ENCODE measurements at regions not wholly inside any gene's neighbourhood (a gene's known extent, or its start where the extent isn't known, plus 50 kb on each side); places are given as distances from the start of the nearest gene placed in this dataset.
"Not testable (repeated sequence)": the region's sequence is repeated elsewhere in the genome, so short reads cannot be mapped to it uniquely, and the experiment has no call there.

DNA sequence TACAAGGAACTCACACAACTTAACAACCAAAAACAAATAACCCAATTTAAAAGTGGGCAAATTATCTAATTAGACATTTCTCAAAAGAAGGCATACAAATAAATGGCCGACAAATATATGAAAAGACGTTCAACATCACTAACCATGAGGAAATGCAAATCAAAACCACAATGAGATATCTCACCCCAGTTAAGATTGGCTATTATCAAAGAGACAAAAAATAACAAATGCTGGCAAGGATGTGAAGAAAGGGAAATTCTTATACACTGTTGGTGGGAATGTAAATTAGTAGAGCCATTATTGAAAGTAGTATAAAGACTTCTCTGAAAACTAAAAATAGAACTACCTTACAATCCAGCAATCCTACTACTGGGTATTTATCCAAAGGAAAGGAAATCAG lies 96.7 kb upstream of the SIRPG start:
- DNase-seq (ENCODE audit: low read depth), result no peak

DNA sequence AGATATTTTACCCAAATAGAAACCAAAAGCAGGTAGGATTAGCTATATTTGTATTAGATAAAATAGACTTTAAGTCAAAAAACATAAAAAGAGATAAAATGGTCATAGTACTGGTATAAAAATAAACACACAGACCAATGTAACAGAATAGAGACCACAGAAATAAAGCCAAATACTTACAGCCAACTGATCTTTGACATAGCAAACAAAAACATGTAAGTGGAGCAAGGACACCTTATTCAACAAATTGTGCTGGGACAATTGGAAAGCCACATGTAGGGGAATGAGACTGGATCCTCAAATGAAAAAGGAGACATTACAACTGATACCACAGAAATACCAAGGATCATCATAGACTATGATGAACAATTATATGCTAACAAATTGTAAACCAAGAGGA lies 94.5 kb upstream of the SIRPG start:
- no peak for DNase-seq (ENCODE audit: low read depth)

DNA sequence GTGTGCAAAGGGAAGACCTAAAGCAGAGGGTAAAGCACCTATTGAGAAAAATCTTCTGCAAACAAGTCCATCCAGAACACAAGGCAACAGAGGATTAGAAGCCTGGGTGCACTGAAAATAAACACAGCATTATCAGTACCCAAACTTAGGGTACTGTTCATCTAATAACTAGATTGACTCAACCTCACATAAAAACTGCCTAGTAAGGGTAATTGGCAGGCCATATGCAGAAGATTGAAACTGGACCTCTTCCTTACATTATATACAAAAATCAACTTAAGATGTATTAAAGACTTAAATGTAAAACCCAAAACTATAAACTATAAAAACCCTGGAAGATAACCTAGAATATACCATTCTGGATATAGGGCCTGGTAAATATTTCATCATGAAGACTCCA lies 91.2 kb upstream of the SIRPG start:
- no peak for DNase-seq (ENCODE audit: low read depth)

DNA sequence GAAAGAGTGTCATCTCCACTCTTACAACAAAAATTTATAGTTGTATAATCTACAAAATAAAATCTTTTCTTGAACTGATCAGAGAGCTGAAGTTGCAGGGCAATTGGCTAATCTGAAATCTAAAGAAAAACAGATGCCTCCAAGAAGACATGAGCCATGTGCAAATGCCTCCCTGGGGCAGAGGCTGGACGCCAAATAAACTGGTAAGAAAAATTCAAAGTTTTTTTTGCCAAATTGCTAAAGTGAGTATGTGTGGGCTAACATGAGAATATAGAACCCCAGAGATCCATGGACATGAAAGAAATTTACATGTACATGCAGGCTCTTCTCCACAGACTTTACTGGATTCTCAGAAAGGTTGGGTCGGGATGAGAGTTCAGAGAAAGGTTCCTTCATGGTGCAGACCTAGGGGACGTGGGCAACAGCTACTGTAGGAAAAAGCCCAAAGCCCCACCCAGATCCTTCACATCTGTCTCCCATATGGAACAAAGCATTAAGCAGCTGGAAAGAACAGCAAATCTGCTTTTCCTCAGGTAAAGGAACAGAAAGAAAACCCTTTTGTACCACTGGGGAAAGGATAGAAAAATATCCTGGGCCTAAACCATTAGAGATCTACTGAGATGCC lies 90.5 kb upstream of the SIRPG start:
- DNase-seq (ENCODE audit: low read depth), result no peak

DNA sequence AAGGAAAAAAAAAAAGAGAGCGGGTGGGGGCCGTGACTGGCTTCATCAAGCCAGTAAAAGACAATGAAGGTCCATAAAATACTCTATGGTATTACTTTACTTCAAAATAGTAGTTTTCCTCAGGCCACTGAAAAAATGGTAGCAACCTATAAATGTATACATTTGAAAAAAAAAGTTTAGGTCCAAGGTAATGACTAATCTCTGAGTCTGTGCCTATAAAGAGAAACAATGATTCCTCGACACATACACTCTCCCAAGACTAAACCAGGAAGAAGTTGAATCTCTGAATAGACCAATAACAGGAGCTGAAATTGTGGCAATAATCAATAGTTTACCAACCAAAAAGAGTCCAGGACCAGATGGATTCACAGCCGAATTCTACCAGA lies 84.5 kb upstream of the SIRPG start:
- DNase-seq (ENCODE audit: low read depth), result not testable (repeated sequence)

DNA sequence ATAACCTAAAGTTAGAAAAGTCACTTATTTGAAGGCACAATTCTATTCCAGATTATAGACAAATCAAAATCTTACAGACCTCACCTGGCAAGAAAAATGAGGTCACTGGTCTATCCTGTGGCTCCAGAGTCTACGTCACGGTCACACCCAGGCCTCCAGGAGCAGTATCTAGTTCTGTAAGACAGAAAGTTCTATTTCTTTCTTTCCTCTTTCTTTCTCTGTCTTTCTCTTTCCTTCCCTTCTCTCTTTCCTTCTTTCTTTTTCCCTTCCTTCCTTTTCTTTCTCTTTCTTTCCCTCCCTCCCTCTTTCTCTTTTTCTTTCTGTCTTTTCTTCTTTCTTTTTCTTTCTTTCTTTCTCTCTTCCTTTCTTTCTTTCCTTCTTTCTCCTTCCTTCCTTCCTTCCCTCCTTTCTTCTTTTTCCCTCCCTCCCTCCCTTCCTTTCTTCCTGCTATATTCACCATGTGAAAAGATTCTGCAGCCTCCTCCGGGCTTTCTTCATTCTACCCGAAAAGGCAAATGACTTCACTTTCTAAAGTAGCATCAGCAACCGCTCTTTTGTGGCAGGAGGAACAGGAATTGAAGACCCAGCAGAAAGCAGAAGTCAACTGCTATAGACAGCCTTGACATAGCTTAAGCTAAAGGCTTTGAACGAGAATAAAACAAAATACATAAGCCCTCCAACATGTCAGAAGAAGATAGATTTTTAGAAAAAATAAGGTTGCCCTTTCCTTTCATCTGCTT lies 83.9 kb upstream of the SIRPG start:
- no peak for DNase-seq (ENCODE audit: low read depth)

DNA sequence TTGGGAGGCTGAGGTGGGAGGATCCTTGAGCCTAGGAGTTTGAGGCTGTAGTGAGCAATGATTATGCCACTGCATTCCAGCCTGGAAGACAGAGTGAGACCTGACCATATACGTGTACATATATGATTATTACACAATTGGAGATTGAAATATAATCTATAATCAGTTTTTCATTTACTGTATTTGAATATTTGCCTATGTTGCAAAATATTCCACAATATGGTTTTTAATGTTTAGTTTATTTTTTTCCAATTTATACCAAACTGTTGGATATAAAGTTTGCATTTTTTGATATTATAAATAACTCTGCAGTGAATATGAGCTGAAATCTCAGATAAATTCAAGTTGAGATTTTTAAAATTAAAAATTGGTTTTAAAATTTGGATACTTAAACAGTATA lies 79.6 kb upstream of the SIRPG start:
- DNase-seq (ENCODE audit: low read depth), result no peak

DNA sequence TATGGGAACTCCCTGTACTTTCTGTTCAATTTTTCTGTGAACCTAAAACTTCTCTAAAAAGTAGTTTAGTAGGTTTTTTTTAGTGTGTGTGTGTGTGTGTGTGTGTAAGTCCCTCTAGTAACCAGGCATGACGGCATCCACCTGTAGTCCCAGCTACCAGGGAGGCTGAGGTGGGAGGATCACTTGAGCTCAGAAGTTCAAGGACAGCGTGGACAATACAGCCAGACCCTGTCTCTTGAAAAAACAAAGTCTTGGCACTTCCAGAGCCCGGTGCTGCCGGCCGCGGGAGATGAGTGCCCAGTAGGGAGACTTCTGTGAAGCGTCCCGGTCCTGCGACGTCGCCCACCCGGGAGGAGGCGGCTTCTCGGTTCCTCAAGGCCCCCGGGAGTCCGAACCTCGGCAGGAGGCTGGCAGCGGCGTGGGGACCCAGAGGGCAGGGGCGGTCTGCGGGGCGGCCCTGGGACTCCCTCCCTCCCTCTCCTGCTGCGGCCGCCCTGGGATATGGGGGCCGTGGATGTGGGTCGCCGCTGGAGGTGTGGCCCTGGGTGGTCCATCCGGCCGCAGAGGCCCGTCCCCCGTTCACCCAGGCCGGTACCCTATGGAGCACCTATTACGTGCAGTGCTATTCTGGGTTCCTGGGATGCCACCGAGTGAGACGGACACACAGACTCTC lies 78.0 kb upstream of the SIRPG start:
- DNase-seq (ENCODE audit: low read depth), result no peak

DNA sequence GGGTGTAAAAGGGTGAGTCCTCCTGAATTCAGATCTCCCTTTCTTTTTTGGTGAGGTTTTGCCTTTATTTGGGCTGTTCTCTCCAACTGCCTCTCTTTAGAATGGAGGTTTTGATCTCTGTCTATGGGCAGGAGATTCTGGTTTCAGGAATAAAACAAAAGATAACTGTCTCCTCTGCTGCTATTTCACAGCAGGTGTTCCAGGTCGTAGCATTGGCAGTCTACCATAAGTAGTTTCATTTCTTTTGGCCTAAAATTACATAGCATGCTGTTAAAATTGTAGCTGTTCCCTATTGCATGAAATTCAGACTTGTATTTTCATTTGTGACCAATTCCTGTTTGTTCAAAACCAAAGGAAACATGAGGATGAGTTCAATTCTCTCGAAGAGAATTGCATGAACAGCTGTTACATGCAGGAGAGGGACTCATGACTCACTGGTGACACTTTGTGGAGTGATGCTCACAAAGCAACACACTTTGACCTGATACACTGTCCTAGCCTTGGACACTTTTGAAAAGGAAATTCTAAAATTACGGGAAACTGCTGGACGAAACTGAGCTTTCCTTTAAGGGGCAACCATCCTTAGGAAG lies 76.8 kb upstream of the SIRPG start:
- no peak for DNase-seq (ENCODE audit: low read depth)

DNA sequence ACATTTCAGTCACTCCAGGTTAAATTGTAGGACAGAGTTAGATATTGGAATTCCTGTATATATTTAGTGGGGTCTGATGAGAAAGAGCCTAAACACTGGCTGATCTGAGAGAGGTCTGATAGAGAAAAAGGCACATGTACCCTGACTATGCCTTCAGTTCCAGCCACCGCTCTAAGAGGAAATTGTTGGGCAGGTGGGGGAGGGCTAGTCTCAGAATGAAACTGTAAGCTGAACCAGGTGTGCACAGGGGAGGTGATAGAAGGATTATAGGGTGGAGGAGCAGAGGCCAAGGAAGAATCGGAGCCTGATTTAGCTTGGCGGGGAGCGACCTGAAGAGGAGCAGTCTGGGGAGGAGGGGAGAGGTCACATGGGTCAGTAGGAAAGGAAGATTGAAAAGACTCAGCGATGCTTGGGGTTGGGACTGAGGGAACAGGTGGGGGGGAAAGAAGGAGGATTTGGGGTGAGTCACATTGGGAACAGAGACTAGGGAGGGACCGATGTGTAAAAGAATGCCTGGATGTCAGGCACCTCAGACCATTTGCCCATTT lies 74.3 kb upstream of the SIRPG start:
- DNase-seq (ENCODE audit: low read depth), result not testable (repeated sequence)

DNA sequence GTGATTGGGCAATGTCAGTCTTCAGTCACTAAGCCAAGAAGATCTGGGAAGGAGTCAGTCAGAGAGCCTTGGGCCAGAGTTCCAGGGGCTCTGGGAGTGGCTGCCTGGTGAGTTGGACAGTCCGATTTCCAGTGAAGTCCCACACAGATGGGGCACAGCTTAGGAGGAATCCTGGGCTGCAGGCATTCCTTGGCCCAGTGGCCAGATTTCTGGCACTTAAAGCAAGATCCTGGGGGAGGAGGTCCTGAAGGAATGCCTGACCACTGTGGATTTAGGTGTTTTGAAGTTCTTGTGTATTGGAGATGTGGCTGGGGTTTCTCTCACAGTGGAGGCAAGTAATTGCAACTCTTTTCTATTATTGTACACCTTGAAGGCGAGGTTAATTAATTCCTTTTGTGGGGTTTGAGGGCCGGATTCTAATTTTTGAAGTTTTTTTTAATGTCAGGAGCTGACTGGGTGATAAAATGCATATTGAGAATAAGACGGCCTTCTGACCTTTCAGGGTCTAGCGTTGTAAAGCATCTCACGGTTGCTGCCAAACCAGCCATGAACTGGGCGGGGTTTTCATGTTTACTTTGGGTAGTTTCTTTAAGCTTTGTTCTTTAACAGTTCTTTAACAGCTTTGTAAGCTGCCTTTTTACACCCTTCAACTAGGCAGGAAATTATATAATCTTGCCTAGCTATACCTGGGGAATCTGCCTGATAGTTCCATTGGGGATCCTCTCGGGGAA lies 73.6 kb upstream of the SIRPG start:
- not testable (repeated sequence) for DNase-seq (ENCODE audit: low read depth)

DNA sequence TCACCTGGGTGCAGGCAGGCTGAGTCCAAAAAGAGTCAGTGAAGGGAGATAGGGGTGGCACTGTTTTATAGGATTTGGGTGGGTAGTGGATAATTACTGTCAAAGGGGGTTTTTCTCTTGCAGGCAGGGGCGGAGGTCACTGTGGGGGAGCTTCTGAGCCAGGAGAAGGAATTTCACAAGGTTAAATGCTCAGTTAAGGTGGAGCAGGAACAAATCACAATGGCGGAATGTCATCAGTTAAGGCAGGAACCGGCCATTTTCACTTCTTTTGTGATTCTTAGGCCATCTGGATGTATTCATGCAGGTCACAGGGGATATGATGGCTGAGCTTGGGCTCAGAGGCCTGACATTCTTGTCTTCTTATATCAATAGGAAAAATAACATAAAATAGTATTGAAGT lies 69.7 kb upstream of the SIRPG start:
- not testable (repeated sequence) for DNase-seq (ENCODE audit: low read depth)

DNA sequence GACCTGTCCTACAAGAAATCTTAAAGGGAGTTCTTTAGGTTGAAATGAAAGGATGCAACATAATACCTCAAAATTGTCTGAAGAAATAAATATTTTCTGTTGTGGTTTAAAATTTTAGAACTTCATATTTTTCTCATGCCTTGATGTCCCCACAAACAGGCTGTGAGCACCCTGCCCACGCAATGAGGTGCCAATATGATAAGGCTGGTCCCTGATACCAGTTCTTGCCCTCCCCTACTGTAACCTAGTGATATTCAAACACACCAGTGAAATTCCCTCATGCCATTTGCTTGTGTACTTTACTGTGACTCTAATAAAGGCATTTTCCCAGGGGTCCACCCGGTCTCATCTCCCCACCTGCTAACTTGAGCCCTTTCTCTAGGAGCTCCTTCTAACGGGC lies 67.3 kb upstream of the SIRPG start:
- no peak for DNase-seq (ENCODE audit: low read depth)

DNA sequence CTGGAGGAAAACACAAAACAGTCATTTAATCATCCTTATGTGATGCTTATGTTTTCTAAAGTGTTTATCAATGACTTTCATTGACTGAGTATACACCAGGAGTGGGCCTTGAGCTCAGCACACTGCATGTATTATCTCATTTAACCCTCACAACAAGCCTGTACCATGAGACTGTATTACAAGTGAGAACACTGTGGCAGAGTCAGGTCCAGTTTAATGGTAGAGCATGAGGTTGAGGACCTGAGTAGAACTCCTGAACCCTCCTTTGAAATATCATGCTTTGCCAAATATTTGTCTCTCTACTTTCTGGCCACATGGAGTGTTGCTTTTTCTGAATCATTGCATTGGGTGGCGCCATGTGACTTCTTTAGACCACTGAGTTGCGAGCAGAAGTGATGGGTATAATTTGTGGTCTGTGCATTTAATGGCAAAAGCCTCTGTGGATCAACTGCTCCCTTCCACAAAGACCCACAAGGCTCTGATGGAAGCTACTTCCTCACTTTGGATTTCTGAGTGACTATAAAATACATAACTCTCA lies 65.0 kb upstream of the SIRPG start:
- no peak for DNase-seq (ENCODE audit: low read depth)

DNA sequence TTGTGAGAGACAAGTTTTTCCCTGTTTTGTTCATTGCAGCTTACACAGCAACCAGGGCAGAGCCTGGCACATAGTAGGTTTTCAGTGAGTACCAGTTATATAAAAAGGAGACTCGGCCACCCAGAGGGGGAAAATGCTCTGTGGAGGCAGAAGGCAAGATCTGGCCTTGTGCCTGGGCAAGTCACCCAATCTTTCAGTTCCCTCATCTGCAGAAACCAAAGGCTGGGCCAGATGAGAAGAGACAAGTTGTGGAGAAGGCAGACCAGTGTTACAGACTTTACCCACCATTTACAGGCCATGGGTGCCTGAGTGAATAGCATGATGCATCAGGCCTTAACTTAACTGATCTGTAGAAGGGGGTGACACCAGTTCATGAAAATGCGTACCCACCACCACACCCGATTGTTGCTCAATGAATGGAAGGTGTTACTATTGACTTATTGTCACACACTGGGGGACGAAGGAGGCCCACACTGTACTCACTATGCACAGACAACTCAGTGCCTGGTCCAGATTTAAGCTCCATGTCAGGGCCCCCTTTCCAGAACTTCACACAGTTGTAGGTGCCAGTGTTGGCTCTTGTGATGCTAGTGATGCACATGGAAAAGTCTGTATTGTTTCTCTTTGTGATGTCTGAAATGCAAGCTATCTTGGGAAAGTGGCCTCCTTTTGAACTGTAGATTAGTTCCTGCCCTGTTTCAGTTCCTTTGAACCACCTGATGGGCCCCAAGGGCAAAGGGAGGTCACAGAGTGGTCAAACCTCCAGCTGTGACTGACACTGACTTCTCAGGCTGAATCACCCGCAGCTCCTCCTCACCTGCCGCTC lies 64.3 kb upstream of the SIRPG start:
- no peak for DNase-seq (ENCODE audit: low read depth)

DNA sequence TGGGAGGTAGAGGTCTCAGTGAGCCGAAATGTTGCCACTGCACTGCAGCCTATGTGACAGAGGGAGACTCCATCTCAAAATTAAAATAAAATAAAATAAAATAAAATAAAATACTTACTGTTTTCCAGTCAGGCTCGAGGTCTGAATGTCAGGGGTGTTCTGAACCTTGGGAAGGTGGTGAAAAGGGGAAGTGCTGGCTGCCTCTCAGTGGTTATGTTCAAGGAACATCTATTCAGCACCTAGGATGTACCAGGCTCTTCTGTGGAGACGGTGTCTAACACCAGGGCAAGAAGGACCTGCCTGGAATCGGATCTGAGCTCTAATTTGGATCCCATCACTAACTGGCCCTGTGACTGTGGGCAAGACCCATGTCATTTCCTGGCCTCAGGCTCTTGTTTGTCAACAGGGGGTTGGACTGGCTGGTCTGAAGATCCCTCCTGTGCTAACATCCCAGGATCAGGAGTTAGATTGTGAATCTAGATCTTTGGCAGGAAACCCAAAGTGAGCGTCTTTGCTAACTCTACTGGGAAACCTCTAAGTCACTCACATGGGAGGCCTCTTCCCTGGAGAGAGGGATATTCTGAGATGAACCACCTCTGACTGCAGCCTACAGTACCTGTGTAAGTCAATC lies 63.4 kb upstream of the SIRPG start:
- DNase-seq (ENCODE audit: low read depth), result no peak

DNA sequence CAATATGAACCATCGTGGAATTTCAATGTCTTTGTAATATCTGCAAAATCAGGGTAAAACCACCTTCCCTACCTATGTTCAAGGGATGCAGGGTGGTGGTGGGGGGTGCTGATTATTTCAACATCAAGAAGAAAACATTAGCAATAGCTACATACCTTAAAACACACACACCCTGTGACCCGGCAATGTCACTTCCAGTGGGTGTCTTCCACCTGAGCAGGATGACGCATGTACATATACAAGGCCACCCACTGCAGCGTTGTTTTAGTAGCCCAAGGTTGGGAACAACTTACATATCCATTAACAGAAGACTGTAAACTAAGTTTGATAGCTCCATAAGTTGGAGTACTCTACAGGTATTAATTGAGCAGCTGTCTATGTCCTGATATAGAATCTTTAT lies 62.6 kb upstream of the SIRPG start:
- no peak for DNase-seq (ENCODE audit: low read depth)

DNA sequence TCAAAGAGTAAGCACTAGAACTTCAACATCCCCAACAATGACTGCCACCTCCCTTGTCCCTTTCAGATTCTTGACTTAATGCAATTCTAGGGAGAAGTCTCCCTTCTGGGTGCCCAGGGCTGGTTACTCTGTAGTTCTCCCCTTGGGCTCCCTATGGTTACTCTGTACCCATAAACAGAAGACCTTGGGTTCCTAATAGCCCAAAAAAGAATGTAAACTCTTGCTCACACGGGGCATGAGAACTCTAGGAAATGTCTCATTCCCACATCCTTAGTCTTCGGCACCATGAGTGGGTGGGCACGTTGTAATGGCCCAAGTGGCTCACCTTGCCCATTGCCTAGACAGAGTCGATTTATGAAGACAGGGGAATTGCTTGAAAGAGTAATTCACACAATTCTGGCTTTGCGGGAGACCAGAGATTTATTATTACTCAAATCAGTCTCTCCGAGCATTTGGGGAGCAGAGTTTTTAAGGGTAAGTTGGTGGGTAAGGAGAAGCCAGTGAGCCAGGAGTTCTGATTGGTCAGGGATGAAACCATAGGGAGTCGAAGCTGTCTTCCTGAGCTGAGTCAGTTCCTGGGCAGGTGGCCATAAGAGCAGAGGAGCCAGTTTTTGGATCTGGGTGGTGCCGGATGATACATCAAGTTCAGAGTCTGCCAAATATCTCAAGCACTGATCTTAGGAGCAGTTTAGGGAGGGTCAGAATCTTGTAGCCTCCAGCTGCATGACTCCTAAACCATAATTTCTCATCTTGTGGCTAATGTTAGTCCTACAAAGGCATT lies 61.2 kb upstream of the SIRPG start:
- no peak for DNase-seq (ENCODE audit: low read depth)
